ENCODE measurements at regions not wholly inside any gene's neighbourhood (a gene's known extent, or its start where the extent isn't known, plus 50 kb on each side); places are given as distances from the start of the nearest gene placed in this dataset.

- in situ Hi-C loops (cut with HindIII; ENCODE audit: low pct_unique_long_range_greater_than_20kb, low sequenced_read_pairs) = no loop called here
- no peak for DNase-seq (ENCODE audit: low read depth)
Observed at GRCh38 chr14:47744155-47744554, 68.8 kb upstream of the MDGA2 start.

GRCh38 chr14:47739541-47739940 lies 64.1 kb upstream of the MDGA2 start:
- in situ Hi-C loops (cut with HindIII; ENCODE audit: low pct_unique_long_range_greater_than_20kb, low sequenced_read_pairs) = no loop called here
- DNase-seq (ENCODE audit: low read depth) = no peak

- in situ Hi-C loops (cut with HindIII; ENCODE audit: low pct_unique_long_range_greater_than_20kb, low sequenced_read_pairs) = no loop called here
- DNase-seq (ENCODE audit: low read depth) = no peak
Observed at GRCh38 chr14:47730296-47730695, 54.9 kb upstream of the MDGA2 start.
